Fibroblast of skin of right quadriceps (primary cell): ENCODE measurements at regions not wholly inside any gene's neighbourhood (a gene's known extent, or its start where the extent isn't known, plus 50 kb on each side); places are given as distances from the start of the nearest gene placed in this dataset.

Experiments
- DNase-seq: peaks from one replicate; pipeline ENCODE4 v3.0.0-alpha.2; 2013

GRCh38 chr9:102114557-102114956, 376.1 kb upstream of the GRIN3A start:
- no peak for DNase-seq

GRCh38 chr9:102113191-102113590, 374.7 kb upstream of the GRIN3A start:
- DNase-seq: peak; percentile 32

GRCh38 chr9:102106439-102106838, 368.0 kb upstream of the GRIN3A start:
- DNase-seq: no peak

- peak; percentile 18 for DNase-seq
Observed at GRCh38 chr9:102101723-102102122, 363.3 kb upstream of the GRIN3A start.

- no peak for DNase-seq
Observed at GRCh38 chr9:102087141-102087540, 348.7 kb upstream of the GRIN3A start.

- no peak for DNase-seq
Observed at GRCh38 chr9:102085548-102085947, 347.1 kb upstream of the GRIN3A start.

- no peak for DNase-seq
Observed at GRCh38 chr9:102072059-102072764, 333.8 kb upstream of the GRIN3A start.

- no peak for DNase-seq
Observed at GRCh38 chr9:102069969-102070368, 331.5 kb upstream of the GRIN3A start.

- DNase-seq: no peak
Observed at GRCh38 chr9:102054811-102055210, 316.4 kb upstream of the GRIN3A start.

- DNase-seq: no peak
Observed at GRCh38 chr9:102049586-102050246, 311.3 kb upstream of the GRIN3A start.

- DNase-seq: no peak
Observed at GRCh38 chr9:102047549-102047948, 309.1 kb upstream of the GRIN3A start.

GRCh38 chr9:102044133-102044532, 305.7 kb upstream of the GRIN3A start:
- DNase-seq: no peak

- no peak for DNase-seq
Observed at GRCh38 chr9:102038006-102038405, 299.6 kb upstream of the GRIN3A start.

- DNase-seq: no peak
Observed at GRCh38 chr9:102035929-102036328, 297.5 kb upstream of the GRIN3A start.

GRCh38 chr9:102032614-102033013, 294.2 kb upstream of the GRIN3A start:
- no peak for DNase-seq

GRCh38 chr9:102000956-102001355, 262.5 kb upstream of the GRIN3A start:
- no peak for DNase-seq

GRCh38 chr9:101999441-101999840, 261.0 kb upstream of the GRIN3A start:
- no peak for DNase-seq

GRCh38 chr9:101995231-101995630, 256.8 kb upstream of the GRIN3A start:
- DNase-seq: peak; percentile 66

- DNase-seq: no peak
Observed at GRCh38 chr9:101993771-101994170, 255.3 kb upstream of the GRIN3A start.

GRCh38 chr9:101991926-101992325, 253.5 kb upstream of the GRIN3A start:
- no peak for DNase-seq

- peak; percentile 24 for DNase-seq
Observed at GRCh38 chr9:101977614-101978210, 239.3 kb upstream of the GRIN3A start.

GRCh38 chr9:101970609-101971008, 232.2 kb upstream of the GRIN3A start:
- DNase-seq: no peak

GRCh38 chr9:101968392-101968791, 229.9 kb upstream of the GRIN3A start:
- DNase-seq: no peak

- DNase-seq: no peak
Observed at GRCh38 chr9:101966691-101967090, 228.2 kb upstream of the GRIN3A start.
